ENCODE measurements at regions not wholly inside any gene's neighbourhood (a gene's known extent, or its start where the extent isn't known, plus 50 kb on each side); places are given as distances from the start of the nearest gene placed in this dataset.

DNA sequence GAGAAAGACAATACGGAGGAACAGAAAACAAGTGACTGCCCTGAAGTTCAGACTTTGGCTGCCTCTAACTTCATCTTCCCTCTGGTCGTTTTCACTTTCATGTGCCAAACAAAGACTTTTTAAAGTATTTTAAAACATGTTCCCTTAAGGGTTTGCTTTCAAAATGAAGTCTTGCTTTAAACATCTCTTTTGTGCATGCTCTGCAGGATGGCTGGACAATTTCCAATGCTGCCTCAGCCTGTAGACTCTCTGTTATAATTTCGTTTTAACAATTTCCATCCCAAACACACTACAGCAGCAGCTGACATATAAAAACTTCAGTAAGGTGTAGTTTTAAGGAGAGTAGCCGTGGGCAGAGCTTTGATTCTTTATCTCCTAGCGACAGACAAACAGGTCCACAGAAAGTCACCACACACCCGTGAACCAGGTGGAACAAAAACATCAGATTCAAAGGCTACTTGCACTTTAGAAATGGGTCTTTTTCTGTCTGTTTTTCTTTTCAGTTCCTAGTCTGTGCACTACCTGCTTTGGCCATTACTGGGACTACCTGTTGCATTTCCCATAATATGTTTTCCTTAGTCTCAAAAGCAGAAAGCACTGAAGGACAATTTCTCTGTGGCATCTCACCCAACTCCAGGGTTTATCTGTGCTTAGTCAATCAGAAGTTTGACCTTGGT is 308.9 kb downstream of the DTWD2 start:
- Histone ChIP-seq H3K27me3 (no peaks in the 10 kb centered on the region), H3K36me3 (no peaks in the 10 kb centered on the region), H3K4me1 (no peaks in the 10 kb centered on the region), H3K4me3 (no peak overlapping the region), H3K9me3 (peaks cover 0 to 13% (median 0%) of the 10 kb centered on the region in 4 donors), H3K27ac (no peak overlapping the region)
- DNase-seq: peak in 1 of 2 donors; percentile 69
- intact Hi-C loops (cut with DNase I; ENCODE audit: low total_unique reads): no loop called here
- TF ChIP-seq POLR2A (IDR thresholded peaks at IDR 0.05) (no peak), POLR2AphosphoS5 (IDR thresholded peaks at IDR 0.05) (no peak), CTCF (IDR thresholded peaks at IDR 0.05) (no peak), EP300 (IDR thresholded peaks at IDR 0.05) (no peak)
- WGBS, 5 donors: 37 to 47% (median 44%) methylated on average over 6 of the region's 6 CpGs

- no peak overlapping the region for H3K4me3 ChIP-seq
- 36 to 45% (median 40%) methylated on average over 3 of the region's 3 CpGs for WGBS, 5 donors
- intact Hi-C loops (cut with DNase I; ENCODE audit: low total_unique reads): no loop called here
These were observed 309.6 kb downstream of the DTWD2 start for GRCh38 chr5:118678746-118679145.

GRCh38 chr5:118675247-118675646 is 313.1 kb downstream of the DTWD2 start:
- Histone ChIP-seq H3K27ac (no peak overlapping the region), H3K27me3 (no peaks in the 10 kb centered on the region), H3K36me3 (no peaks in the 10 kb centered on the region), H3K4me1 (no peaks in the 10 kb centered on the region), H3K4me3 (no peak overlapping the region), H3K9me3 (peaks cover 0 to 26% (median 4%) of the 10 kb centered on the region in 4 donors)
- TF ChIP-seq CTCF (IDR thresholded peaks at IDR 0.05) (no peak), POLR2A (IDR thresholded peaks at IDR 0.05) (no peak), EP300 (IDR thresholded peaks at IDR 0.05) (no peak), POLR2AphosphoS5 (IDR thresholded peaks at IDR 0.05) (no peak)
- WGBS, 5 donors: 56 to 73% (median 65%) methylated on average over 1 of the region's 1 CpG
- no peak for DNase-seq
- intact Hi-C loops (cut with DNase I; ENCODE audit: low total_unique reads): no loop called here

More at GRCh38 chr5:118678746-118679145, 309.6 kb downstream of the DTWD2 start:
- TF ChIP-seq POLR2AphosphoS5 (IDR thresholded peaks at IDR 0.05) (no peak), CTCF (IDR thresholded peaks at IDR 0.05) (no peak), EP300 (IDR thresholded peaks at IDR 0.05) (no peak), POLR2A (IDR thresholded peaks at IDR 0.05) (no peak)
- Histone ChIP-seq H3K36me3 (no peaks in the 10 kb centered on the region), H3K27ac (no peak overlapping the region), H3K9me3 (peaks cover 0 to 20% (median 1%) of the 10 kb centered on the region in 4 donors), H3K27me3 (no peaks in the 10 kb centered on the region), H3K4me1 (no peaks in the 10 kb centered on the region)
- DNase-seq: no peak

GRCh38 chr5:118657576-118657975 is 330.8 kb downstream of the DTWD2 start:
- TF ChIP-seq POLR2AphosphoS5 (IDR thresholded peaks at IDR 0.05): no peak
- TF ChIP-seq EP300 (IDR thresholded peaks at IDR 0.05): no peak
- no peak for TF ChIP-seq POLR2A (IDR thresholded peaks at IDR 0.05)
- TF ChIP-seq CTCF (IDR thresholded peaks at IDR 0.05): no peak
- 62 to 96% (median 80%) methylated on average over 1 of the region's 1 CpG; no CpG with 5 or more reads in 1 of the 5 donors for WGBS, 5 donors
- intact Hi-C loops (cut with DNase I; ENCODE audit: low total_unique reads): no loop called here
- Histone ChIP-seq H3K27me3 (no peaks in the 10 kb centered on the region), H3K36me3 (no peaks in the 10 kb centered on the region), H3K27ac (no peak overlapping the region), H3K4me1 (peaks cover 0 to 20% (median 8%) of the 10 kb centered on the region in 4 donors), H3K4me3 (no peak overlapping the region), H3K9me3 (peaks cover 4 to 23% (median 15%) of the 10 kb centered on the region in 4 donors)
- no peak for DNase-seq
